IPS-20b (cell line): ENCODE measurements at regions not wholly inside any gene's neighbourhood (a gene's known extent, or its start where the extent isn't known, plus 50 kb on each side); places are given as distances from the start of the nearest gene placed in this dataset.
"Not testable (repeated sequence)": the region's sequence is repeated elsewhere in the genome, so short reads cannot be mapped to it uniquely, and the experiment has no call there.

ENCODE experiments used
- H3K27ac ChIP-seq: one replicate; pipeline ENCODE4 v1.5.1; 2013; ENCODE audit warnings: low read length
- H3K27me3 ChIP-seq: 2 replicates; pipeline ENCODE4 v1.6.1; 2013; ENCODE audit warnings: mild to moderate bottlenecking, low read length, inconsistent platforms; ENCODE audit not compliant: insufficient read depth
- H3K36me3 ChIP-seq: 2 replicates; pipeline ENCODE4 v1.6.1; 2013; ENCODE audit warnings: low read depth, mild to moderate bottlenecking, inconsistent platforms, low read length, moderate library complexity; ENCODE audit not compliant: insufficient read depth
- H3K4me1 ChIP-seq: 2 replicates; pipeline ENCODE4 v1.6.1; 2013; ENCODE audit warnings: mild to moderate bottlenecking, control low read depth, inconsistent platforms, low read length, moderate library complexity; ENCODE audit not compliant: insufficient read depth
- H3K4me3 ChIP-seq: 2 replicates; pipeline ENCODE4 v1.5.1; 2013; ENCODE audit warnings: mild to moderate bottlenecking, low read length, inconsistent platforms
- H3K9ac ChIP-seq: 2 replicates; pipeline ENCODE4 v1.6.1; 2013; ENCODE audit warnings: low read depth, mild to moderate bottlenecking, inconsistent platforms, low read length, moderate library complexity
- H3K9me3 ChIP-seq: 2 replicates; pipeline ENCODE4 v1.6.1; 2013; ENCODE audit warnings: mild to moderate bottlenecking, low read depth, low read length, inconsistent platforms; ENCODE audit not compliant: insufficient read depth

DNA sequence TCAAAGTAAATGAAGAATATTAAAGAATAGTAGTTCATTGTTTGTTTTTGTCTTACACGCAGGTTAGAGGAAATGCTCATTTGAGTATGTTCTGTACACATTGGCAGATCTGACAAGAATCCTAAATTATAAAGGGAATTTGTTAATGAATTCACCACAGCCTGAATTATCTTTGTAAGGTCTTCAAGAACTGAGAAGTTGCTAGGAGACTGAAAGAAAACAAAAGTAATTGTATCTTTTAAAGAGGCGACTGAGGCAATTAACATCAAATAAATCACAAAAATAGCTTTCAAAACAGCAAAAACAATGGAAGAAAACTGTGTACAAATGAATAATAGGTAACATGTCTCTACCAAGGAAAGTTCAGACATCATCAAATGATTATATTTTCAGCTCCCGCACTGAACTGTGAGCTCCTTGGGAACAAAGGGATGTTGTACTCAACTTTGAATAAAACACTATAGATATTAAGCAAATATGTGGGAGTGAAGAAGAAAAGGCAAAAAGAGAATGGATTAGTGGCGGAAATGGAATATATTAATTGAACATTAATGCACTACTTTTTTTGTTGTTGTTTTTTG is 51.7 kb upstream of the ATIC start:
- no peaks in the 10 kb centered on the region for H3K27me3 ChIP-seq
- H3K9me3 ChIP-seq: no peaks in the 10 kb centered on the region
- no peak overlapping the region for H3K4me3 ChIP-seq
- H3K9ac ChIP-seq: no peak overlapping the region
- H3K27ac ChIP-seq: no peak overlapping the region
- H3K36me3 ChIP-seq: no peaks in the 10 kb centered on the region
- no peaks in the 10 kb centered on the region for H3K4me1 ChIP-seq

DNA sequence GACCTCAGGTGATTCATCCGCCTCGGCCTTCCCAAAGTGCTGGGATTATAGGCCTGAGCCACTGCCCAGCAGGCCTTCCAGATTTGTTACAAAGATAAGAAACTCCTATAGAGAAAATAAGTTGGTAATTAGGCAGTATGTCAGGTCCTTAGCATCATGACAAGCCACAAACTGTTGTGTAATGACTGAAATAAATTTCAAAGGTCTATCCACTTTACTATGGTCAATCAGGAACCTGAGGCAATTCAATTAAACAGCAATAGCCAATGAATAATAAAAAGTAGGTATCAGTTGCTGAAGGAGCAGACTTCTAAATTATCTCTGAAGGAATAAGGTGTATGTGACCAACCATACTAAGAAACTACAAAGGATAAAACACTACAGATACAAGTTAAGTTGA is 62.4 kb upstream of the ATIC start:
- Histone ChIP-seq H3K36me3 (no peaks in the 10 kb centered on the region), H3K4me3 (no peak overlapping the region), H3K4me1 (no peaks in the 10 kb centered on the region), H3K27me3 (no peaks in the 10 kb centered on the region), H3K9ac (no peak overlapping the region), H3K9me3 (no peaks in the 10 kb centered on the region; the same call in 1 of the 2 replicates), H3K27ac (no peak overlapping the region)

DNA sequence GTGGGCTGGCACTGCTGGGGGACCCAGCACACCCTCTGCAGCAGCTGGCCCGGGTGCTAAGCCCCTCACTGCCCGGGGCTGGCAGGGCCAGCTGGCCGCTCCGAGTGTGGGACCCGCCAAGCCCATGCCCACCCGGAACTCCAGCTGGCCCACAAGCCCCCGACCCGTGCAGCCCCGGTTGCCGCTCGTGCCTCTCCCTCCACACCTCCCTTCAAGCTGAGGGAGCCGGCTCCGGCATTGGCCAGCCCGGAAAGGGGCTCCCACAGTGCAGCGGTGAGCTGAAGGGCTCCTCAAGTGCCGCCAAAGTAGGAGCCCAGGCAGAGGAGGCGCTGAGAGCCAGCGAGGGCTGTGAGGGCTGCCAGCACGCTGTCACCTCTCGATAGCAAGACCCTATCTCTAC is 65.9 kb upstream of the ATIC start:
- H3K9ac ChIP-seq, H3K27me3 ChIP-seq, H3K9me3 ChIP-seq, H3K4me3 ChIP-seq, H3K36me3 ChIP-seq, H3K4me1 ChIP-seq, H3K27ac ChIP-seq: not testable (repeated sequence)

DNA sequence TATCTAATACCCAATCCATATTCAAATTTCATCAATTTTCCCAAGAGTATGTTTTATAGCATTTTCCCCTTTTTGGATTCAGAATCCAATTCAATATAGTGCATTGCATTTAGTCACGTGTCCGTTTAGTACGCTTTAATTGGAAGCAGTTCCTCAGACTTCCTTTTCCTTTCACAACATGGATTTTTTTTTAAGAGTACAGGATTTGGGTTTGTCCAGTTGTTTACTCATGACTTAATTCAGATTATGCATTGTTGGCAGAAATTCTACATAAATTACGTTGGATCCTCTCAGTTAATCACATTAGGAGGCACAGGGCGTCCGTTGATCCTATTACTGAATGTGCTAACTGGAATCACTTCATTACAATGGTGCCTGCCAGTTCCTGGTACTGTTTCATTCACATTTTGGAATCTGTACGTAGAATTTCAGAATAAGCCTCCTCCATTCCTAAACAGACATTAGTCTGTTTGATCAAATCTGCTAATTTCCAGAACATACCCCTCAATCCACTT is 70.0 kb upstream of the ATIC start:
- H3K27ac ChIP-seq: no peak overlapping the region
- no peak overlapping the region for H3K4me3 ChIP-seq
- H3K9ac ChIP-seq: no peak overlapping the region
- no peaks in the 10 kb centered on the region for H3K27me3 ChIP-seq
- no peaks in the 10 kb centered on the region for H3K4me1 ChIP-seq
- no peaks in the 10 kb centered on the region for H3K9me3 ChIP-seq
- H3K36me3 ChIP-seq: no peaks in the 10 kb centered on the region

DNA sequence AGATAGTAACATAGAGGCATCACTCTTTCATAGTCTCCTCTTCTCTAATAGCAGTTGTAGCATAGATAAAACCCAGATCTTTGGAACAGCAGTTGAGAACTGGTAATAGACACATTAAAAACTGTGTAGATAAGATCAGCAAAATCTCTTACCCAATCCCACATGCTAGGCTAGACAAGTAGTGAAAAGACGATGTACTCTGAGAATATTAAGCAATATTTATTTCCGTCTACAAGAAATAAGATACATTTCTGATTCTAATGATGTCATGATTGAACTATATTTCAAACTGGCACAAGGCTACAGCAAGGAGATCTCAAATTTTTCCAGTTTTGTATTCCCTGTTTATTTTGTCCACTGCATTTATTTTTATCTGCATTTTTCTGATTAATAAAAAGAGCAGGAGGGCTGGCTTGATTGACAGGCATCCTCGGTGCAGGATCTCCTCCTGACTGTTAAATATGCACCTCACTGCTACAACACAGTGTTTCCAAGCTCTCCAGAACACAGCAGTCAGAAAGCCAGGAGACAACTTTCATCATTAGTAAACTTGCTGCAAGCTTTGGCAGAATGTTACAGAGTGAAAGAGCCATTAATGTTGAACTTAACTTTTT is 73.3 kb upstream of the ATIC start:
- no peak overlapping the region for H3K27ac ChIP-seq
- H3K4me3 ChIP-seq: no peak overlapping the region
- no peaks in the 10 kb centered on the region for H3K9me3 ChIP-seq
- H3K36me3 ChIP-seq: no peaks in the 10 kb centered on the region
- H3K9ac ChIP-seq: no peak overlapping the region
- no peaks in the 10 kb centered on the region for H3K4me1 ChIP-seq
- H3K27me3 ChIP-seq: no peaks in the 10 kb centered on the region

DNA sequence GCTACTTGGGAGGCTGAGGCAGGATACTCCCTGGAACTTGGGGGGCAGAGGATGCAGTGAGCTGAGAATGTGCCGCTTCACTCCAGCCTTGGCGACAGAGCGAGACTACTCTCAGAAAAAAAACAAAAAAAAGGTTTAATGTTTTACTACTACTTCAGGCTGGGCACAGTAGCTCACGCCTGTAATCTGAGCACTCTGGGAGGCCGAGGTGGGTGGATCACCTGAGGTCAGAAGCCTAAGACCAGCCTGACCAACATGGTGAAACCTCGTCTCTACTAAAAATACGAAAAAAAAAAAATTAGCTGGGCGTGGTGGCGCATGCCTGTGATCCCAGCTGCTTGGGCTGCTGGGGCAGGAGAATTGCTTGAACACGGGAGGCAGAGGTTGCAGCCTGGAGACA is 75.7 kb upstream of the ATIC start:
- H3K27me3 ChIP-seq: no peaks in the 10 kb centered on the region
- H3K4me1 ChIP-seq: no peaks in the 10 kb centered on the region
- H3K9me3 ChIP-seq: no peaks in the 10 kb centered on the region
- H3K4me3 ChIP-seq: no peak overlapping the region
- H3K27ac ChIP-seq: no peak overlapping the region
- H3K9ac ChIP-seq: no peak overlapping the region
- no peaks in the 10 kb centered on the region for H3K36me3 ChIP-seq

DNA sequence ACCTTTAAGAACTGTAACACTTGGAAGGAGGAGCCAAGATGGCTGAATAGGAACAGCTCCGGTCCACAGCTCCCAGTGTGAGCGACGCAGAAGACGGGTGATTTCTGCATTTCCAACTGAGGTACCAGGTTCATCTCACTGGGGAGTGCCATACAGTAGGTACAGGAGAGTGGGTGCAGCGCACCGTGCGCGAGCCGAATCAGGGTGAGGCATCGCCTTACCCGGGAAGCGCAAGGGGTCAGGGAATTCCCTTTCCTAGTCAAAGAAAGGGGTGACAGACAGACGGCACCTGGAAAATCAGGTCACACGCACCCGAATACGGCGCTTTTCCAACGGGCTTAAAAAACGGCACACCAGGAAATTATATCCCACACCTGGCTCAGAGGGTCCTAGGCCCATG is 81.8 kb upstream of the ABCA12 start:
- H3K27ac ChIP-seq, H3K36me3 ChIP-seq, H3K9ac ChIP-seq, H3K4me1 ChIP-seq, H3K4me3 ChIP-seq: not testable (repeated sequence)
- peaks cover 34% of the 10 kb centered on the region for H3K27me3 ChIP-seq
- H3K9me3 ChIP-seq: peaks cover 21% of the 10 kb centered on the region

DNA sequence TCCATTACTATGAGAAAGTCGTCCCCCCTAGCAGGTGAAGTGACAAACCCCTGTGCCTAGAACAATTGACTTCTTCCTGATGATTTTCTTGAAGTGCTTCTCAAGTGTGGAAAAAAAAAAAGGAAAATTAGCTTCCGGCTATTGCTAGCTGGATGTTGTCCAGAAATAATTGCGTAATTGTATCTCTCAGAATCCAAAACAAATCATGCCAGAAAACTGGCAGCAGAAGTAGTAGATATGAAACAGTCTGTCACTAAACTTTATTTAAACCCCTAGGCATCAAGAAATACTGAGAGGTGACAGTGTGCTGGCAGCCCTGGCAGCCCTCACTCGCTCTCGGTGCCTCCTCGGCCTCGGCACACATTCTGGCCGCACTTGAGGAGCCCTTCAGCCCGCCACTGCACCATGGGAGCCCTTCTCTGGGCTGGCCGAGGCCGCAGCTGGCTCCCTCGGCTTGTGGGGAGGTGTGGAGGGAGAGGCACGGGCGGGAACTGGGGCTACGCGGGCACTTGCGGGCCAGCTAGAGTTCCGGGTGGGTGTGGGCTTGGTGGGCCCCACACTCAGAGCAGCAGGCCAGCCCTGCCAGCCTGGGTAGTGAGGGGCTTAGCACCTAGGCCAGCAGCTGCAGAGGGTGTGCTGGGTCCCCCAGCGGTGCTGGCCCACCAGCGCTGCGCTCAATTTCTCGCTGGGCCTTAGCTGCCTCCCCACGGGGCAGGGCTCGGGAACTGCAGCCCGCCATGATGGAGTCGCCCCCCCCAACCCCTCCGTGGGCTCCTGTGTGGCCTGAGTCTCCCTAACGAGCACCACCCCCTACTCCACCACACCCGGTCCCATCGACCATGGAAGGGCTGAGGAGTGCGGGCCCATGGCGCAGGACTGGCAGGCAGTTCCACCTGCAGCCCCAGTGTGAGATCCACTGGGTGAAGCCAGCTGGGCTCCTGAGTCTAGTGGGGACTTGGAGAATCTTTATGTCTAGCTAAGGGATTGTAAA is 80.5 kb upstream of the ABCA12 start:
- H3K9ac ChIP-seq: no peak overlapping the region
- no peaks in the 10 kb centered on the region for H3K4me1 ChIP-seq
- peaks cover 23% of the 10 kb centered on the region for H3K9me3 ChIP-seq
- H3K4me3 ChIP-seq: no peak overlapping the region
- H3K27me3 ChIP-seq: peaks cover 47% of the 10 kb centered on the region
- H3K27ac ChIP-seq: no peak overlapping the region
- H3K36me3 ChIP-seq: no peaks in the 10 kb centered on the region

DNA sequence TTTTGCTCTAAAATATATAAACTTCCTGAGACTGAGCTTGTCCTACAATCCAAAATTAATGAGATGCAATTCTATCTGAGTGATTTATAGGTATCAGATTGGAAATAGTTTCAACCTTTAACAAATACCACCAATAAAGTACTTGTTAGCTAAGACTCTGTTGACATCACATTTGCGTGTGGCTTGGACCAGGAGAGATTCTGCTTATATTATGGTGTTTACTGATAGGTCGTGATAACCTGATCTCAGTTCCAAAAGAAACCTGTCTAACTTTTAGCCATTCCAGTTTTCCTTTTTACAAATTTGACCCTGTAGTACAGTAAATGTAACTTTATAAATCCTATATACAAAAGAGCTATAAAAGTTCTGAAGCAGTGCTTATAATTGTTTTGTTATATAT is 78.4 kb upstream of the ABCA12 start:
- Histone ChIP-seq H3K9ac (no peak overlapping the region), H3K27me3 (peaks cover 58% of the 10 kb centered on the region), H3K36me3 (no peaks in the 10 kb centered on the region), H3K27ac (no peak overlapping the region), H3K4me3 (no peak overlapping the region), H3K9me3 (peaks cover 39% of the 10 kb centered on the region), H3K4me1 (no peaks in the 10 kb centered on the region)

DNA sequence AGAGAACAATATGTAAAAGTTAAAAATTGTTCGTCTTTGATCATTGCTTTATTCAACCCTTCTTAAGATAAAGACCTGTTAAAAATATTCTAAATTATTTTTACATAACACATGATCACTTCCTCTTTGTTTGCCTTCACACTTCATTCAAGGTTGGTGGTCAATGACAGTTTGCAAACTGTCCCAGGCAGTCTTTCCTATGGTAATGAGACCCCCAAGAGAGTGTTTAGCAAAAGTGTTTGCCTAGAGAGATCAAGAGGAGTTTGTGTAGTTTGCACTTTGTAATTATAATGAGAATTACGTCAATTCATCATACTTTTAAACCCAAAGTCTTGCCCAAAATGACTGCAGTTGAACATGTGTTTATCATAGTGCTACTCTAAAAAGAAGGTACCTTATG is 77.2 kb upstream of the ABCA12 start:
- Histone ChIP-seq H3K4me3 (no peak overlapping the region), H3K9ac (no peak overlapping the region)

DNA sequence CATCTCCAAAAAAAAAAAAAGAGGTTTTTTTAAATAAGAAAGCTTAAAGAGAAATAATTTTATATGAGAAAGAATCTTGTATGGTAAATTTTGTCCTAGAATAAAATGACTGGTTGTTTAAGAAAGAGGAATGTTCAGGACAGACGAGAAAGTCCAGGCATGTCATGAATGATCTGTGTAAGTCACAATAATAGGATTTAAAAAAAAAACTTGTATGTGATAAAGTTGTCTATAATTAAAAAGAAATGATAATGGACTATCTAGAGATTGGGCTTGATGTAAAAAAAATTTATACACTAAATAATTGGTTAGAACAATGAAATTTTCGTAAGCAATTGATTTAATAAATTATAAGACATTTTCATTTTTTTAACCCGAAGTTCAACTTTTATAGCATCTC is 71.7 kb upstream of the ABCA12 start:
- Histone ChIP-seq H3K36me3 (no peaks in the 10 kb centered on the region), H3K9ac (no peak overlapping the region), H3K9me3 (peaks cover 61% of the 10 kb centered on the region), H3K4me3 (no peak overlapping the region), H3K27ac (no peak overlapping the region), H3K4me1 (no peaks in the 10 kb centered on the region), H3K27me3 (peaks cover 23% of the 10 kb centered on the region)

More for the DNA sequence above, 77.2 kb upstream of the ABCA12 start:
- Histone ChIP-seq H3K4me1 (no peaks in the 10 kb centered on the region), H3K36me3 (no peaks in the 10 kb centered on the region), H3K27ac (no peak overlapping the region), H3K9me3 (peaks cover 50% of the 10 kb centered on the region), H3K27me3 (peaks cover 58% of the 10 kb centered on the region)
